HCT116 (cell line): ENCODE measurements at regions not wholly inside any gene's neighbourhood (a gene's known extent, or its start where the extent isn't known, plus 50 kb on each side); places are given as distances from the start of the nearest gene placed in this dataset.

ENCODE experiments used
- ATAC-seq: fragments of 200-7000 bp; cut with Tn5 transposase; 2 replicates; pipeline ENCODE4 v1.9.1; 2020; ENCODE audit warnings: mild to moderate bottlenecking, moderate library complexity
- BruUV-seq: library from RNA; stranded (reverse); fragments of 400-500 nt; replicated peaks from 2 replicates; lab custom pipeline; 2021; lab: Mats Ljungman, UMichigan
- CTCF ChIA-PET: fragments of 300-600 bp; sonication (Branson Sonifier 250); formaldehyde crosslinking; loops from one replicate; lab custom pipeline; 2021; ENCODE audit warnings: antibody characterized with exemption; lab: Charles Lee
- POLR2A ChIA-PET: fragments of 300-600, 350-600 bp; sonication (Branson Sonifier 250); formaldehyde crosslinking; loops from one replicate; lab custom pipeline; 2021; ENCODE audit warnings: antibody characterized with exemption; lab: Charles Lee
- RAD21 ChIA-PET, 2 experiments: fragments of 300-600 bp; sonication (Branson Sonifier 250); formaldehyde crosslinking; loops; one replicate each; lab custom pipeline; 2023; ENCODE audit warnings: low total read pairs in 2 of 2; ENCODE audit not compliant: uncharacterized antibody in 2 of 2, unreplicated experiment in 2 of 2, low non-redundant PET in 1 of 2; lab: Charles Lee
- DNase-seq: peaks from one replicate; pipeline ENCODE4 v3.0.0-alpha.2; 2010; ENCODE audit warnings: low read depth, low spot score
- H2AFZ ChIP-seq: fragments of 200-600 bp; shearing (Covaris generic), sonication (generic); 2 replicates; pipeline ENCODE4 v1.6.1; 2017; ENCODE audit warnings: low read depth, mixed run types, mixed read lengths, antibody characterized with exemption, low read length; ENCODE audit not compliant: poor library complexity, severe bottlenecking
- H3K27ac ChIP-seq: 2 replicates; pipeline ENCODE4 v1.5.1; 2012; ENCODE audit warnings: low read depth, low read length
- H3K27me3 ChIP-seq: fragments of 200-600 bp; sonication (generic); 2 replicates; pipeline ENCODE4 v1.6.1; 2016; ENCODE audit warnings: mixed run types, low read length, mixed read lengths; ENCODE audit not compliant: insufficient read depth
- H3K36me3 ChIP-seq, 2 experiments: fragments of 200-500 bp in 1 of 2; fragments of 200-600 bp in 1 of 2; sonication (Bioruptor generic) in 1 of 2; sonication (generic) in 1 of 2; 2 replicates each; pipeline versions ENCODE4 v1.5.1 to v1.6.1; 2014 to 2016; ENCODE audit warnings: low read length in 2 of 2, inconsistent platforms in 1 of 2, mixed read lengths in 1 of 2, mixed run types in 1 of 2; ENCODE audit not compliant: insufficient read depth in 2 of 2, control insufficient read depth in 1 of 2
- H3K4me1 ChIP-seq, 2 experiments: fragments of 200-600 bp in 1 of 2; sonication (generic) in 1 of 2; 2 replicates each; pipeline versions ENCODE4 v1.5.1 to v1.6.1; 2012 to 2017; ENCODE audit warnings: low read length in 2 of 2, inconsistent platforms in 1 of 2, mild to moderate bottlenecking in 1 of 2, mixed read lengths in 1 of 2, mixed run types in 1 of 2, moderate library complexity in 1 of 2; ENCODE audit not compliant: insufficient read depth in 2 of 2, control insufficient read depth in 1 of 2
- H3K4me2 ChIP-seq: fragments of 200-600 bp; sonication (generic); 2 replicates; pipeline ENCODE4 v1.6.1; 2017; ENCODE audit warnings: mixed run types, low read length, mixed read lengths
- H3K4me3 ChIP-seq, 2 experiments: fragments of 200-600 bp in 1 of 2; sonication (generic) in 1 of 2; replicated peaks in 1 of 2; 2 replicates each; pipeline ENCODE4 v1.5.1; 2011 to 2016; ENCODE audit warnings: low read length in 2 of 2, control low read depth in 1 of 2, low read depth in 1 of 2, mild to moderate bottlenecking in 1 of 2, mixed read lengths in 1 of 2, mixed run types in 1 of 2
- H3K79me2 ChIP-seq: fragments of 200-600 bp; sonication (generic); 2 replicates; pipeline ENCODE4 v1.6.1; 2017; ENCODE audit warnings: mild to moderate bottlenecking, mixed run types, low read length, moderate library complexity, mixed read lengths; ENCODE audit not compliant: insufficient read depth
- H3K9ac ChIP-seq: fragments of 200-600 bp; sonication (generic); 2 replicates; pipeline ENCODE4 v1.6.1; 2016; ENCODE audit warnings: low read length, mixed read lengths
- H3K9me2 ChIP-seq: fragments of 200-600 bp; sonication (generic), shearing (Covaris generic); 2 replicates; pipeline ENCODE4 v1.6.1; 2017; ENCODE audit warnings: mixed run types, mild to moderate bottlenecking, moderate library complexity; ENCODE audit not compliant: insufficient read depth
- H3K9me3 ChIP-seq, 2 experiments: fragments of 200-500 bp in 1 of 2; fragments of 200-600 bp in 1 of 2; sonication (Bioruptor generic) in 1 of 2; sonication (generic) in 1 of 2; 2 replicates each; pipeline ENCODE4 v1.6.1; 2014 to 2017; ENCODE audit warnings: low read length in 2 of 2, mixed read lengths in 2 of 2, inconsistent platforms in 1 of 2, low read depth in 1 of 2, mild to moderate bottlenecking in 1 of 2, mixed run types in 1 of 2, moderate library complexity in 1 of 2; ENCODE audit not compliant: control insufficient read depth in 1 of 2, insufficient read depth in 1 of 2
- H4K20me1 ChIP-seq: fragments of 200-600 bp; sonication (generic), shearing (Covaris generic); 2 replicates; pipeline ENCODE4 v1.6.1; 2017; ENCODE audit warnings: mixed run types, mild to moderate bottlenecking, moderate library complexity; ENCODE audit not compliant: insufficient read depth
- YY1 ChIP-seq: IDR thresholded peaks from 2 replicates; pipeline ENCODE4 v1.6.1; 2011; ENCODE audit warnings: low read length, low read depth, moderate library complexity, mild to moderate bottlenecking; ENCODE audit not compliant: insufficient replicate concordance; ENCODE audit errors: extremely low read depth
- intact Hi-C: fragments of 100-400 bp; cut with micrococcal nuclease; formaldehyde crosslinking; loops from 2 replicates; pipeline ENCODE4 v1.10.0; 2022
- TF ChIP-seq, protein P1 (sequence below): IDR thresholded peaks from 2 replicates; pipeline ENCODE4 v1.6.1; 2012; ENCODE audit warnings: low read depth
- TF ChIP-seq, protein P2 (sequence below), 3 experiments: fragments of 200-600 bp in 1 of 3; sonication (generic) in 1 of 3; IDR thresholded peaks in 2 of 3; conservative IDR thresholded peaks in 1 of 3; 2 replicates each; pipeline ENCODE4 v1.5.1; 2012 to 2017; ENCODE audit warnings: low read depth in 2 of 3, low read length in 2 of 3, antibody characterized with exemption in 1 of 3, borderline replicate concordance in 1 of 3, control low read depth in 1 of 3, mild to moderate bottlenecking in 1 of 3, mixed read lengths in 1 of 3, mixed run types in 1 of 3, moderate library complexity in 1 of 3; ENCODE audit not compliant: insufficient read depth in 1 of 3

DNA sequence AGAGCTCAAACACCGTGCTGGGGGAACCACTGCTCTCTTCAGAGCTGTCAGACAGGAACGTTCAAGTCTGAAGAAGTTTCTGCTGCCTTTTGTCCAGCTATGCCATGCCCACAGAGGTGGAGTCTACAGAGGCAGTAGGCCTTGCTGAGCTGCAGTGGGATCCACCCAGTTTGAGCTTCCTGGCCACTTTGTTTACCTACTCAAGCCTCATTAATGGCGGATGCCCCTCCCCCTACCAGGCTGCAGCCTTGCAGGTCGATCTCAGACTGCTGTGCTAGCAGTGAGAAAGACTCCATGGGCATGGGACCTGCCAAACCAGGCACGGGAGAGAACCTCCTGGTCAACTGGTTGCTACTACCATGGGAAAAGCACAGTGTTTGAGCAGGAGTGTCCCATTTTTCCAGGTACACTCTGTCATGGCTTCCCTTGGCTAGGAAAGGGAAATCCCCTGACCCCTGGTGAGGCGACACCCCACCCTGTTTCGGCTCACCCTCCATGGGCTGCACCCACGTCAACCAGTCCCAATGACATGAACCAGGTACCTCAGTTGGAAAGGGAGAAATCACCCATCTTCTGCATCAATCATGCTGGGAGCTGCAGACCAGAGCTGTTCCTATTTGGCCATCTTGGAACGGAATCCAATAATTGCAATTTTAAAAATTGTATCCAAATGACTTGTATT is 246.9 kb upstream of the ADAMTS16 start:
- Histone ChIP-seq H3K9me3 (no peaks in the 10 kb centered on the region), H3K4me1 (no peaks in the 10 kb centered on the region), H3K27ac (no peak overlapping the region), H3K4me2 (no peak overlapping the region), H3K9ac (no peak overlapping the region), H4K20me1 (no peaks in the 10 kb centered on the region), H2AFZ (no peak overlapping the region), H3K9me2 (no peaks in the 10 kb centered on the region), H3K27me3 (no peaks in the 10 kb centered on the region), H3K79me2 (no peaks in the 10 kb centered on the region), H3K36me3 (no peaks in the 10 kb centered on the region), H3K4me3 (no peak overlapping the region)
- POLR2A ChIA-PET = no interaction called here
- CTCF ChIA-PET = no interaction called here
- DNase-seq (no peak), ATAC-seq (no peak)
- intact Hi-C loops = no loop called here
- BruUV-seq = no TSS peak
- RAD21 ChIA-PET = no interaction called here
- no peak for TF ChIP-seq YY1
- TF ChIP-seq, protein P1, sequence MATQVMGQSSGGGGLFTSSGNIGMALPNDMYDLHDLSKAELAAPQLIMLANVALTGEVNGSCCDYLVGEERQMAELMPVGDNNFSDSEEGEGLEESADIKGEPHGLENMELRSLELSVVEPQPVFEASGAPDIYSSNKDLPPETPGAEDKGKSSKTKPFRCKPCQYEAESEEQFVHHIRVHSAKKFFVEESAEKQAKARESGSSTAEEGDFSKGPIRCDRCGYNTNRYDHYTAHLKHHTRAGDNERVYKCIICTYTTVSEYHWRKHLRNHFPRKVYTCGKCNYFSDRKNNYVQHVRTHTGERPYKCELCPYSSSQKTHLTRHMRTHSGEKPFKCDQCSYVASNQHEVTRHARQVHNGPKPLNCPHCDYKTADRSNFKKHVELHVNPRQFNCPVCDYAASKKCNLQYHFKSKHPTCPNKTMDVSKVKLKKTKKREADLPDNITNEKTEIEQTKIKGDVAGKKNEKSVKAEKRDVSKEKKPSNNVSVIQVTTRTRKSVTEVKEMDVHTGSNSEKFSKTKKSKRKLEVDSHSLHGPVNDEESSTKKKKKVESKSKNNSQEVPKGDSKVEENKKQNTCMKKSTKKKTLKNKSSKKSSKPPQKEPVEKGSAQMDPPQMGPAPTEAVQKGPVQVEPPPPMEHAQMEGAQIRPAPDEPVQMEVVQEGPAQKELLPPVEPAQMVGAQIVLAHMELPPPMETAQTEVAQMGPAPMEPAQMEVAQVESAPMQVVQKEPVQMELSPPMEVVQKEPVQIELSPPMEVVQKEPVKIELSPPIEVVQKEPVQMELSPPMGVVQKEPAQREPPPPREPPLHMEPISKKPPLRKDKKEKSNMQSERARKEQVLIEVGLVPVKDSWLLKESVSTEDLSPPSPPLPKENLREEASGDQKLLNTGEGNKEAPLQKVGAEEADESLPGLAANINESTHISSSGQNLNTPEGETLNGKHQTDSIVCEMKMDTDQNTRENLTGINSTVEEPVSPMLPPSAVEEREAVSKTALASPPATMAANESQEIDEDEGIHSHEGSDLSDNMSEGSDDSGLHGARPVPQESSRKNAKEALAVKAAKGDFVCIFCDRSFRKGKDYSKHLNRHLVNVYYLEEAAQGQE = no peak
- TF ChIP-seq, protein P2, sequence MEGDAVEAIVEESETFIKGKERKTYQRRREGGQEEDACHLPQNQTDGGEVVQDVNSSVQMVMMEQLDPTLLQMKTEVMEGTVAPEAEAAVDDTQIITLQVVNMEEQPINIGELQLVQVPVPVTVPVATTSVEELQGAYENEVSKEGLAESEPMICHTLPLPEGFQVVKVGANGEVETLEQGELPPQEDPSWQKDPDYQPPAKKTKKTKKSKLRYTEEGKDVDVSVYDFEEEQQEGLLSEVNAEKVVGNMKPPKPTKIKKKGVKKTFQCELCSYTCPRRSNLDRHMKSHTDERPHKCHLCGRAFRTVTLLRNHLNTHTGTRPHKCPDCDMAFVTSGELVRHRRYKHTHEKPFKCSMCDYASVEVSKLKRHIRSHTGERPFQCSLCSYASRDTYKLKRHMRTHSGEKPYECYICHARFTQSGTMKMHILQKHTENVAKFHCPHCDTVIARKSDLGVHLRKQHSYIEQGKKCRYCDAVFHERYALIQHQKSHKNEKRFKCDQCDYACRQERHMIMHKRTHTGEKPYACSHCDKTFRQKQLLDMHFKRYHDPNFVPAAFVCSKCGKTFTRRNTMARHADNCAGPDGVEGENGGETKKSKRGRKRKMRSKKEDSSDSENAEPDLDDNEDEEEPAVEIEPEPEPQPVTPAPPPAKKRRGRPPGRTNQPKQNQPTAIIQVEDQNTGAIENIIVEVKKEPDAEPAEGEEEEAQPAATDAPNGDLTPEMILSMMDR (IDR thresholded peaks at IDR 0.05 in 2 of 3, conservative IDR thresholded peaks at IDR 0.05 in 1 of 3; ENCODE audit: borderline replicate concordance in 1 of 3, insufficient read depth in 1 of 3, low read depth in 2 of 3, low read length in 2 of 3) = no peak
